ENCODE measurements at regions not wholly inside any gene's neighbourhood (a gene's known extent, or its start where the extent isn't known, plus 50 kb on each side); places are given as distances from the start of the nearest gene placed in this dataset.

DNA sequence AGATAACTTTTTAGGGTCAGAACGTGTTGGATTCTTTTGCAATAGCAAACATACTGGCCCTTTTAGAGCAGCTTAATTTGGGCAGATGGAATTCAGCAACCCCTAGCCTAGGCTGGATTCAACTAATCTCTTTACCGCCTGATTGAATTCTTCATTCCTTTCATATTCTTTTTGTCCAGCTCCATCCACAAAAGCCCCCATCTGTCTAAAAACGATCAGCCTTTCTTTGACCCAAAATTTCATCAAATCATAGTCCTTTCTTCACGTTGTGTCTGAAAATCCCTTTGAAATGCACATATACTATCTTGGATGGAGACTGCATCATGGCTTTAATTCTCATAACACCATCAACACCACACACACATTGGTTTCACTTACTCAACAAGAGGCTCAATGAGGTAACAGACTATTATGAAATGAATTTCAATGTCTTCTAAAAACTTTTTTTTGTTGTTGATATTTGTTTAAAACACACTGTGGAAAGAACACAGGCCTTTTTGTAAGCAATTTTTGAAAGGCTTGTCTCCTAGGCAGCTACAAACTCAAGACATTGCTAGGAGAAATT is 128.0 kb upstream of the EEA1 start:
- TF ChIP-seq, protein P1, sequence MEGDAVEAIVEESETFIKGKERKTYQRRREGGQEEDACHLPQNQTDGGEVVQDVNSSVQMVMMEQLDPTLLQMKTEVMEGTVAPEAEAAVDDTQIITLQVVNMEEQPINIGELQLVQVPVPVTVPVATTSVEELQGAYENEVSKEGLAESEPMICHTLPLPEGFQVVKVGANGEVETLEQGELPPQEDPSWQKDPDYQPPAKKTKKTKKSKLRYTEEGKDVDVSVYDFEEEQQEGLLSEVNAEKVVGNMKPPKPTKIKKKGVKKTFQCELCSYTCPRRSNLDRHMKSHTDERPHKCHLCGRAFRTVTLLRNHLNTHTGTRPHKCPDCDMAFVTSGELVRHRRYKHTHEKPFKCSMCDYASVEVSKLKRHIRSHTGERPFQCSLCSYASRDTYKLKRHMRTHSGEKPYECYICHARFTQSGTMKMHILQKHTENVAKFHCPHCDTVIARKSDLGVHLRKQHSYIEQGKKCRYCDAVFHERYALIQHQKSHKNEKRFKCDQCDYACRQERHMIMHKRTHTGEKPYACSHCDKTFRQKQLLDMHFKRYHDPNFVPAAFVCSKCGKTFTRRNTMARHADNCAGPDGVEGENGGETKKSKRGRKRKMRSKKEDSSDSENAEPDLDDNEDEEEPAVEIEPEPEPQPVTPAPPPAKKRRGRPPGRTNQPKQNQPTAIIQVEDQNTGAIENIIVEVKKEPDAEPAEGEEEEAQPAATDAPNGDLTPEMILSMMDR (conservative IDR thresholded peaks at IDR 0.05) = no peak
- no peak for TF ChIP-seq EZH2 (IDR thresholded peaks at IDR 0.05; ENCODE audit: low read depth)
